OCI-LY7 (cell line): ENCODE measurements at regions not wholly inside any gene's neighbourhood (a gene's known extent, or its start where the extent isn't known, plus 50 kb on each side); places are given as distances from the start of the nearest gene placed in this dataset.

ENCODE experiments used
- BruUV-seq: library from RNA; stranded (reverse); fragments of 400-500 nt; replicated peaks from 2 replicates; lab custom pipeline; 2021; lab: Mats Ljungman, UMichigan
- CTCF ChIA-PET: fragments of 300-600 bp; sonication (Branson Sonifier 250); formaldehyde crosslinking; loops from one replicate; lab custom pipeline; 2022; ENCODE audit warnings: antibody characterized with exemption; ENCODE audit not compliant: unreplicated experiment; lab: Charles Lee
- POLR2A ChIA-PET: fragments of 300-600 bp; sonication (Branson Sonifier 250); formaldehyde crosslinking; loops from one replicate; lab custom pipeline; 2022; ENCODE audit warnings: antibody characterized with exemption; lab: Charles Lee
- DNase-seq: peaks from one replicate; pipeline ENCODE4 v3.0.0-alpha.2; 2015; ENCODE audit warnings: low spot score
- H2AFZ ChIP-seq: fragments of 200-600 bp; sonication (generic), shearing (Covaris generic); 2 replicates; pipeline ENCODE4 v1.6.1; 2014; ENCODE audit warnings: mild to moderate bottlenecking, antibody characterized with exemption, low read length, moderate library complexity
- H3K27ac ChIP-seq: fragments of 200-600 bp; sonication (generic); 2 replicates; pipeline ENCODE4 v1.5.1; 2014; ENCODE audit warnings: mixed run types, low read depth, mild to moderate bottlenecking, moderate library complexity, low read length, inconsistent platforms; ENCODE audit not compliant: poor library complexity, severe bottlenecking
- H3K36me3 ChIP-seq: fragments of 200-600 bp; sonication (generic); 2 replicates; pipeline ENCODE4 v1.6.1; 2014; ENCODE audit warnings: mild to moderate bottlenecking, antibody characterized with exemption, low read length, moderate library complexity, mixed read lengths; ENCODE audit not compliant: insufficient read depth
- H3K4me1 ChIP-seq: fragments of 200-600 bp; sonication (generic); 2 replicates; pipeline ENCODE4 v1.5.1; 2014; ENCODE audit warnings: mild to moderate bottlenecking, low read length; ENCODE audit not compliant: insufficient read depth, poor library complexity, severe bottlenecking
- H3K4me2 ChIP-seq: fragments of 200-600 bp; sonication (generic); 2 replicates; pipeline ENCODE4 v1.6.1; 2014; ENCODE audit warnings: mild to moderate bottlenecking, low read length
- H3K4me3 ChIP-seq: fragments of 200-600 bp; sonication (generic); 2 replicates; pipeline ENCODE4 v1.5.1; 2014; ENCODE audit warnings: mild to moderate bottlenecking, low read depth, low read length; ENCODE audit not compliant: poor library complexity, severe bottlenecking
- H3K79me2 ChIP-seq: fragments of 200-600 bp; sonication (generic); 2 replicates; pipeline ENCODE4 v1.6.1; 2016; ENCODE audit warnings: low read depth, mild to moderate bottlenecking, low read length, moderate library complexity, mixed read lengths; ENCODE audit not compliant: insufficient read depth
- H3K9me2 ChIP-seq: fragments of 200-600 bp; sonication (generic); 2 replicates; pipeline ENCODE4 v1.6.1; 2016; ENCODE audit warnings: mild to moderate bottlenecking, low read length, mixed read lengths; ENCODE audit not compliant: insufficient read depth
- H3K9me3 ChIP-seq: fragments of 200-600 bp; sonication (generic); 2 replicates; pipeline ENCODE4 v1.6.1; 2014; ENCODE audit warnings: mild to moderate bottlenecking, mixed run types, low read length, mixed read lengths
- H4K20me1 ChIP-seq: fragments of 200-600 bp; sonication (generic); 2 replicates; pipeline ENCODE4 v1.6.1; 2014; ENCODE audit warnings: mild to moderate bottlenecking, antibody characterized with exemption, low read length, moderate library complexity, mixed read lengths; ENCODE audit not compliant: insufficient read depth
- CTCF ChIP-seq: fragments of 200-600 bp; sonication (generic); conservative IDR thresholded peaks from 2 replicates; pipeline ENCODE4 v1.5.1; 2014; ENCODE audit warnings: mild to moderate bottlenecking, antibody characterized with exemption, low read length, moderate library complexity, mixed read lengths
- EZH2phosphoT487 ChIP-seq: fragments of 200-600 bp; sonication (generic); IDR thresholded peaks from 2 replicates; pipeline ENCODE4 v1.6.1; 2018; ENCODE audit warnings: low read depth, borderline replicate concordance, mild to moderate bottlenecking, mixed run types, antibody characterized with exemption, low read length, moderate library complexity, mixed read lengths
- intact Hi-C: fragments of 100-400 bp; cut with micrococcal nuclease; formaldehyde crosslinking; loops from one replicate; pipeline ENCODE4 v1.10.0; 2022; ENCODE audit not compliant: unreplicated experiment

GRCh38 chr9:36450110-36450732 is 50.2 kb upstream of the RNF38 start:
- no TSS peak for BruUV-seq
- ChIA-PET CTCF (no interaction called here), POLR2A (interaction anchor here (0.6 to 0.9 kb wide), 5 partner anchors 18 to 529 kb away, joined by 3 to 4 read pairs (median 3); no protein-coding TSS in a partner anchor)
- Histone ChIP-seq H3K4me2 (no peak overlapping the region), H3K9me3 (no peaks in the 10 kb centered on the region), H3K9me2 (no peaks in the 10 kb centered on the region), H3K79me2 (peaks cover 5% of the 10 kb centered on the region; the same call in 1 of the 2 replicates), H3K4me3 (no peak overlapping the region), H2AFZ (no peak overlapping the region), H3K27ac (no peak overlapping the region), H3K4me1 (no peaks in the 10 kb centered on the region), H3K36me3 (peaks cover 6% of the 10 kb centered on the region; the same call in 1 of the 2 replicates), H4K20me1 (0 out of 2 replicates have a peak, but pooled peaks cover 10% of the 10 kb centered on the region)
- peak; percentile 61 for DNase-seq
- TF ChIP-seq EZH2phosphoT487 (no peak), CTCF (peak; percentile 93)
- intact Hi-C loops = loop anchor here (1.0 kb wide), 2 partner anchors 43 to 105 kb away; no protein-coding TSS in a partner anchor
